BLaER1 treated with 17β-estradiol and CSF1 and Interleukin-3, amounts not matched to agents 10 nM and 100 nM (cell line): ENCODE measurements at regions not wholly inside any gene's neighbourhood (a gene's known extent, or its start where the extent isn't known, plus 50 kb on each side); places are given as distances from the start of the nearest gene placed in this dataset.
"Not testable (repeated sequence)": the region's sequence is repeated elsewhere in the genome, so short reads cannot be mapped to it uniquely, and the experiment has no call there.

Experiments used
- H3K27ac ChIP-seq, 11 experiments: shearing (Covaris generic); formaldehyde crosslinking; 2 replicates each; pipeline ENCODE4 v1.8.1; 2022
- H3K27me3 ChIP-seq, 11 experiments: shearing (Covaris generic); formaldehyde crosslinking; 2 replicates each; pipeline ENCODE4 v1.8.1; 2022
- H3K36me3 ChIP-seq, 11 experiments: shearing (Covaris generic); formaldehyde crosslinking; 2 replicates each; pipeline ENCODE4 v1.8.1; 2022
- H3K4me1 ChIP-seq, 10 experiments: shearing (Covaris generic); formaldehyde crosslinking; 2 replicates each; pipeline ENCODE4 v1.8.1; 2022
- H3K4me2 ChIP-seq, 11 experiments: shearing (Covaris generic); formaldehyde crosslinking; 2 replicates each; pipeline ENCODE4 v1.8.1; 2022
- H3K4me3 ChIP-seq, 10 experiments: shearing (Covaris generic); formaldehyde crosslinking; 2 replicates each; pipeline ENCODE4 v1.8.1; 2022
- H3K9ac ChIP-seq, 11 experiments: shearing (Covaris generic); formaldehyde crosslinking; 2 replicates each; pipeline ENCODE4 v1.8.1; 2022
- H3K9me3 ChIP-seq, 11 experiments: shearing (Covaris generic); formaldehyde crosslinking; replicated peaks in 1 of 11; 2 replicates each; pipeline ENCODE4 v1.8.1; 2022
- H4K20me1 ChIP-seq, 11 experiments: shearing (Covaris generic); formaldehyde crosslinking; 2 replicates each; pipeline ENCODE4 v1.8.1; 2022
- Cebpa-rat ChIP-seq, 11 experiments: shearing (Covaris generic); IDR thresholded peaks; 2 replicates each; pipeline ENCODE4 v1.8.1; 2022

- Histone ChIP-seq H3K9me3 (no peaks in the 10 kb centered on the region), H3K27ac (no peak overlapping the region)
These were observed 300.1 kb upstream of the PRR16 start for GRCh38 chr5:120164037-120164436.

GRCh38 chr5:120164986-120165385 lies 299.1 kb upstream of the PRR16 start:
- H3K9ac ChIP-seq: no peak overlapping the region

More at GRCh38 chr5:120164037-120164436, 300.1 kb upstream of the PRR16 start:
- no peak overlapping the region for H3K4me2 ChIP-seq
- H3K4me1 ChIP-seq: peaks cover 0 to 6% (median 0%) of the 10 kb centered on the region in 10 experiments; a peak in 2 of 20 replicates
- no peak for TF ChIP-seq Cebpa-rat (IDR thresholded peaks at IDR 0.05)
- H3K27me3 ChIP-seq: no peaks in the 10 kb centered on the region
- no peaks in the 10 kb centered on the region for H4K20me1 ChIP-seq
- no peak overlapping the region for H3K9ac ChIP-seq
- no peaks in the 10 kb centered on the region for H3K36me3 ChIP-seq
- H3K4me3 ChIP-seq: no peak overlapping the region

GRCh38 chr5:120173125-120173524 lies 291.0 kb upstream of the PRR16 start:
- Histone ChIP-seq H3K4me1 (no peaks in the 10 kb centered on the region), H4K20me1 (no peaks in the 10 kb centered on the region), H3K9ac (no peak overlapping the region), H3K4me2 (no peak overlapping the region), H3K36me3 (no peaks in the 10 kb centered on the region), H3K27ac (no peak overlapping the region), H3K9me3 (no peaks in the 10 kb centered on the region), H3K27me3 (no peaks in the 10 kb centered on the region), H3K4me3 (no peak overlapping the region)
- TF ChIP-seq Cebpa-rat (IDR thresholded peaks at IDR 0.05): no peak

More at GRCh38 chr5:120164986-120165385, 299.1 kb upstream of the PRR16 start:
- Histone ChIP-seq H4K20me1 (no peaks in the 10 kb centered on the region), H3K4me3 (no peak overlapping the region), H3K36me3 (no peaks in the 10 kb centered on the region), H3K9me3 (no peaks in the 10 kb centered on the region), H3K27me3 (no peaks in the 10 kb centered on the region), H3K4me2 (no peak overlapping the region), H3K27ac (no peak overlapping the region), H3K4me1 (peaks cover 0 to 6% (median 0%) of the 10 kb centered on the region in 10 experiments; a peak in 2 of 20 replicates)
- TF ChIP-seq Cebpa-rat (IDR thresholded peaks at IDR 0.05): no peak

DNA sequence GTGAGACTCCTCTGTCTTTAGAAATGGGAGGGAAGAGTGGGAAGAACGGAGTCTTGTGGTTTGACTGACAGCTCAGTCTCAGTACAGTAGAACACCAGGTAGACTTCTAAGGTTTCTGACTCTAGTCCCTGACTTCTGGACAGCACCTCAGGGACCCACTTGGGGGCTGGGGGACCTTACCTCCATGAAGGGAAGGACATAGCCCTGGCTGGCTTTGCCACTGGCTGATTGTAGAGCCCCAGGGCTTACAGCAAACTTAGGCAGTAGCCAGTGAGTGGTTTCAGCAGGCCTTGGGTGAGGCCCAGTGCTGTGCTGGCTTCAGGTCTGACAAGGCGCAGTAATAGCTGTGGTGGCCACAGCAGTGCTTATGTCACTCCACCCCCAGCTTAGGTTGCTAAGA lies 290.0 kb upstream of the PRR16 start:
- Histone ChIP-seq H3K27me3 (no peaks in the 10 kb centered on the region), H3K9me3 (no peaks in the 10 kb centered on the region), H4K20me1 (no peaks in the 10 kb centered on the region), H3K9ac (no peak overlapping the region), H3K4me1 (no peaks in the 10 kb centered on the region), H3K27ac (no peak overlapping the region), H3K4me3 (no peak overlapping the region), H3K36me3 (no peaks in the 10 kb centered on the region), H3K4me2 (no peak overlapping the region)
- TF ChIP-seq Cebpa-rat (IDR thresholded peaks at IDR 0.05): no peak

DNA sequence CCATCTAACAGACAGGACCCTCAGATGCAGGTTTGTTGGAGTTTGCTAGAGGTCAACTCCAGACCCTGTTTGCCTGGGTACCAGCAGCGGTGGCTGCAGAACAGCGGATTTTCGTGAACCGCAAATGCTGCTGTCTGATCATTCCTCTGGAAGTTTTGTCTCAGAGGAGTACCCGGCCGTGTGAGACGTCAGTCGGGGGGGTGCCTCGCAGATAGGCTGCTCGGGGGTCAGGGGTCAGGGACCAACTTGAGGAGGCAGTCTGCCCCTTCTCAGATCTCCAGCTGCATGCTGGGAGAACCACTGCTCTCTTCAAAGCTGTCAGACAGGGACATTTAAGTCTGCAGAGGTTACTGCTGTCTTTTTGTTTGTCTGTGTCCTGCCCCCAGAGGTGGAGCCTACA lies 282.9 kb upstream of the PRR16 start:
- H3K4me2 ChIP-seq, H3K27me3 ChIP-seq, H3K9ac ChIP-seq, H3K4me3 ChIP-seq, H3K36me3 ChIP-seq, H3K27ac ChIP-seq, H4K20me1 ChIP-seq, H3K4me1 ChIP-seq: not testable (repeated sequence)
- peaks cover 0 to 11% (median 0%) of the 10 kb centered on the region in 11 experiments; a peak in 5 of 22 replicates for H3K9me3 ChIP-seq

GRCh38 chr5:120194650-120195049 lies 269.4 kb upstream of the PRR16 start:
- H3K9me3 ChIP-seq, H3K4me3 ChIP-seq, H3K4me2 ChIP-seq, H3K4me1 ChIP-seq, H3K27ac ChIP-seq, H3K36me3 ChIP-seq, H3K27me3 ChIP-seq, H3K9ac ChIP-seq, H4K20me1 ChIP-seq: not testable (repeated sequence)

DNA sequence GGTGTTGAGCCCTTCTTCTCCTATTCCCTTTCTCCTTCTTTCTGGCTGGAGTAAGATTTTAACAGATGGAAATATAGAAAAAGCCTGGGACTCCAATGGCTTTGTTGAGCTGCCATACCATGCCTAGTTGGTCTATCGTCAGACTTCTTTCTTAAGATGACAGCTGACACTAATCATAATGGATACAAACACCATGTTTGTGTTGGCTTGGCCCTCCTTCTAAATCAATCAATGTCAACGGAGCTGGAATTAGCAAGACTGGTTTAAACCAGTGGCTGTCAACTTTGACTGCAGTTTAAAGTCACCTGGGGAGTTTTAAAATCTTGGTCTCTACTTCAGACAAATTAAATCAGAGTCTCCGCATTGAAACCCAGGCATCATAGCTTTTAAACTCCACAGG lies 264.5 kb upstream of the PRR16 start:
- peaks cover 0 to 15% (median 0%) of the 10 kb centered on the region in 10 experiments; a peak in 2 of 20 replicates for H3K4me1 ChIP-seq
- no peak overlapping the region for H3K27ac ChIP-seq
- TF ChIP-seq Cebpa-rat (IDR thresholded peaks at IDR 0.05): no peak
- H3K36me3 ChIP-seq: no peaks in the 10 kb centered on the region
- no peaks in the 10 kb centered on the region for H3K27me3 ChIP-seq
- no peak overlapping the region for H3K4me3 ChIP-seq
- H3K9ac ChIP-seq: no peak overlapping the region
- H3K9me3 ChIP-seq: peaks cover 0 to 3% (median 0%) of the 10 kb centered on the region in 11 experiments; a peak in 4 of 22 replicates
- no peak overlapping the region for H3K4me2 ChIP-seq
- no peaks in the 10 kb centered on the region for H4K20me1 ChIP-seq

GRCh38 chr5:120207129-120207528 lies 257.0 kb upstream of the PRR16 start:
- TF ChIP-seq Cebpa-rat (IDR thresholded peaks at IDR 0.05): no peak
- no peak overlapping the region for H3K9ac ChIP-seq
- no peak overlapping the region for H3K4me3 ChIP-seq
- H3K27me3 ChIP-seq: no peaks in the 10 kb centered on the region
- H3K4me1 ChIP-seq: peaks cover 0 to 6% (median 0%) of the 10 kb centered on the region in 10 experiments; a peak in 1 of 20 replicates
- peaks cover 0 to 10% (median 0%) of the 10 kb centered on the region in 11 experiments; a peak in 4 of 22 replicates for H3K9me3 ChIP-seq
- H3K4me2 ChIP-seq: no peak overlapping the region
- H3K27ac ChIP-seq: no peak overlapping the region
- H4K20me1 ChIP-seq: no peaks in the 10 kb centered on the region
- H3K36me3 ChIP-seq: no peaks in the 10 kb centered on the region

DNA sequence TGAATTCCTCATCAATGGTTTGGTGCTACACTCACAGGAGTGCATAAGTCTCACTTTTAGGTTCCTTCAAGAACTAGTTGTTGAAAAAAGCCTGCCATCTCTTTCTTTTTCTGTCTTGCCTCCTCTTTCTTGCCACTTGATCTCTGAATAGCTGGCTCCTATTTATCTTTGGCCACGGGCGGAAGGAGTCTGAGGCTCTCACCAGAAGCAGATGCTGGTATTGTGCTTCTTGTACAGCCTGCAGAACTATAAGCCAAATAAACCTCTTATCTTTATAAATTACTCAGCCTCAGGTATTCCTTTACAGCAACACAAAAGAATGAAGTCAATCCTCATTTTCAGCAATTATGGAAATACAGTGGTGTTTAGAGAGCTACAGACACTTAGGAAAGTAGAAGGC lies 247.1 kb upstream of the PRR16 start:
- no peaks in the 10 kb centered on the region for H3K27me3 ChIP-seq
- H4K20me1 ChIP-seq: no peaks in the 10 kb centered on the region
- no peak for TF ChIP-seq Cebpa-rat (IDR thresholded peaks at IDR 0.05)
- H3K4me2 ChIP-seq: no peak overlapping the region
- H3K36me3 ChIP-seq: no peaks in the 10 kb centered on the region
- H3K27ac ChIP-seq: no peak overlapping the region
- H3K9me3 ChIP-seq: no peaks in the 10 kb centered on the region
- H3K4me3 ChIP-seq: no peak overlapping the region
- H3K9ac ChIP-seq: no peak overlapping the region
- H3K4me1 ChIP-seq: no peaks in the 10 kb centered on the region

GRCh38 chr5:120219988-120220387 lies 244.1 kb upstream of the PRR16 start:
- H3K4me3 ChIP-seq: no peak overlapping the region
- H4K20me1 ChIP-seq: no peaks in the 10 kb centered on the region
- H3K9ac ChIP-seq: no peak overlapping the region
- no peak for TF ChIP-seq Cebpa-rat (IDR thresholded peaks at IDR 0.05)
- no peaks in the 10 kb centered on the region for H3K4me1 ChIP-seq
- no peaks in the 10 kb centered on the region for H3K27me3 ChIP-seq
- H3K9me3 ChIP-seq: peaks cover 0 to 15% (median 0%) of the 10 kb centered on the region in 11 experiments; a peak in 6 of 22 replicates
- no peak overlapping the region for H3K27ac ChIP-seq
- H3K36me3 ChIP-seq: no peaks in the 10 kb centered on the region
- H3K4me2 ChIP-seq: no peak overlapping the region
